ENCODE measurements at regions not wholly inside any gene's neighbourhood (a gene's known extent, or its start where the extent isn't known, plus 50 kb on each side); places are given as distances from the start of the nearest gene placed in this dataset.

DNA sequence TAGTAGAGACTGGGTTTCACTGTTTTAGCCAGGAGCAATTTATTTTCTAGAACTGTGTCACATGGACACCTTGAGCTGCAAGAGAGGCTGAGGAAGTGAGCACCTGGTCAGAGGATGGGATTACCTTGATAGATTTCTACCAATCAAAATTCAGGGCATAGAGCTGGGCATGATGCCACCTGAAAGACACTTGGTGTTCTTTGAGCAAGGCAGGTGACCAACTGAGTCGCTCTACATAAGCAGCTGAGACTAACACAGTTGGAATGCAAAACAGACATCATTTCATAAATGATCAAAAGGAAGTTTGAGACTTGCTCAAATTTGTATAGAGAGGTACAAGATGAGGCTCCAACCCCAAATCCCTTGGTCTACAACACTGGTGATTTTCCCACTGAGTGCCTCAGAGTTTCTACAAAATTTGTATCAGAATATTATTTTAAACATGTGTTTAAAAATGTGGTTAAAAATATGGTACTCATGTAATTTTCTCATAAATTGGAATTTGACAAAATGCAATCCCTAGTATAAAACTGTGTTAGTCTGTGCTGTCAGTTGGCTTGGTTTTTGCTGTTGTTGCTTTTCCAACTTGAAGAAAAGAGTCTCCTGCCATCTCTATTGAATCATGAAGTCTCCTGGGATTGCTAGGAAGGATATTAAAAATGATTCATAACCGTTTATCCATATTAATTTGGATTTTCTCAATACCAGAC is 156.4 kb upstream of the MDFIC start:
- TF ChIP-seq EP300 (IDR thresholded peaks at IDR 0.05), result no peak
- TF ChIP-seq POLR2AphosphoS5 (IDR thresholded peaks at IDR 0.05), result no peak
- no peak for TF ChIP-seq CTCF (IDR thresholded peaks at IDR 0.05)
